HG02798 (cell line): ENCODE measurements at regions not wholly inside any gene's neighbourhood (a gene's known extent, or its start where the extent isn't known, plus 50 kb on each side); places are given as distances from the start of the nearest gene placed in this dataset.
"Not testable (repeated sequence)": the region's sequence is repeated elsewhere in the genome, so short reads cannot be mapped to it uniquely, and the experiment has no call there.

Experiments used
- ATAC-seq: cut with Tn5 transposase; IDR thresholded peaks from one replicate; pipeline ENCODE4 v1.9.1; 2021; ENCODE audit warnings: mild to moderate bottlenecking; ENCODE audit not compliant: unreplicated experiment, poor library complexity

- no peak for ATAC-seq
Observed at GRCh38 chrX:1140236-1140681, 72.2 kb downstream of the CRLF2 start.

GRCh38 chrX:1139185-1139500 lies 73.3 kb downstream of the CRLF2 start:
- ATAC-seq, result no peak

GRCh38 chrX:1138476-1139184 lies 73.8 kb downstream of the CRLF2 start:
- no peak for ATAC-seq

- ATAC-seq, result no peak
Observed at GRCh38 chrX:1137531-1137930, 74.9 kb downstream of the CRLF2 start.

- ATAC-seq, result not testable (repeated sequence)
Observed at GRCh38 chrX:1136582-1136981, 75.9 kb downstream of the CRLF2 start.

GRCh38 chrX:1134976-1135375 lies 77.5 kb downstream of the CRLF2 start:
- no peak for ATAC-seq

- no peak for ATAC-seq
Observed at GRCh38 chrX:1134156-1134555, 78.3 kb downstream of the CRLF2 start.

- no peak for ATAC-seq
Observed at GRCh38 chrX:1126738-1127137, 85.7 kb downstream of the CRLF2 start.

GRCh38 chrX:1124531-1124930 lies 87.9 kb downstream of the CRLF2 start:
- ATAC-seq, result no peak

GRCh38 chrX:1122851-1123250 lies 89.6 kb downstream of the CRLF2 start:
- ATAC-seq, result not testable (repeated sequence)

GRCh38 chrX:1119275-1119674 lies 93.2 kb downstream of the CRLF2 start:
- no peak for ATAC-seq

- no peak for ATAC-seq
Observed at GRCh38 chrX:1118572-1119199, 93.8 kb downstream of the CRLF2 start.

GRCh38 chrX:1115411-1115810 lies 97.0 kb downstream of the CRLF2 start:
- ATAC-seq, result not testable (repeated sequence)

GRCh38 chrX:1112321-1112720 lies 100.1 kb downstream of the CRLF2 start:
- ATAC-seq, result no peak

- no peak for ATAC-seq
Observed at GRCh38 chrX:1111601-1112300, 100.7 kb downstream of the CRLF2 start.

GRCh38 chrX:1109580-1110119 lies 102.8 kb downstream of the CRLF2 start:
- no peak for ATAC-seq

- ATAC-seq, result no peak
Observed at GRCh38 chrX:1108501-1109445, 103.7 kb downstream of the CRLF2 start.

GRCh38 chrX:1106478-1107210 lies 105.8 kb downstream of the CRLF2 start:
- no peak for ATAC-seq

GRCh38 chrX:1105671-1106419 lies 106.6 kb downstream of the CRLF2 start:
- no peak for ATAC-seq
